ENCODE measurements at regions not wholly inside any gene's neighbourhood (a gene's known extent, or its start where the extent isn't known, plus 50 kb on each side); places are given as distances from the start of the nearest gene placed in this dataset.

- H3K4me3 ChIP-seq (ENCODE audit: low read depth, low read length), result no peak overlapping the region
- no peak for DNase-seq (ENCODE audit: low read depth)
- no peak for TF ChIP-seq CTCF (IDR thresholded peaks at IDR 0.05; ENCODE audit: low read depth, low read length, missing control alignments)
These were observed 433.6 kb upstream of the ZP4 start for GRCh38 chr1:238324211-238324864.

GRCh38 chr1:238323490-238323889, 432.8 kb upstream of the ZP4 start:
- TF ChIP-seq CTCF (IDR thresholded peaks at IDR 0.05; ENCODE audit: low read depth, low read length, missing control alignments), result no peak
- no peak for DNase-seq (ENCODE audit: low read depth)
- no peak overlapping the region for H3K4me3 ChIP-seq (ENCODE audit: low read depth, low read length)

- TF ChIP-seq CTCF (IDR thresholded peaks at IDR 0.05; ENCODE audit: low read depth, low read length, missing control alignments), result no peak
- H3K4me3 ChIP-seq (ENCODE audit: low read depth, low read length), result no peak overlapping the region
These were observed 429.2 kb upstream of the ZP4 start for GRCh38 chr1:238319957-238320356.

GRCh38 chr1:238318294-238319110, 427.8 kb upstream of the ZP4 start:
- no peak overlapping the region for H3K4me3 ChIP-seq (ENCODE audit: low read depth, low read length)
- no peak for TF ChIP-seq CTCF (IDR thresholded peaks at IDR 0.05; ENCODE audit: low read depth, low read length, missing control alignments)
- DNase-seq (ENCODE audit: low read depth), result no peak

More at GRCh38 chr1:238319957-238320356, 429.2 kb upstream of the ZP4 start:
- no peak for DNase-seq (ENCODE audit: low read depth)

- no peak for TF ChIP-seq CTCF (IDR thresholded peaks at IDR 0.05; ENCODE audit: low read depth, low read length, missing control alignments)
- no peak overlapping the region for H3K4me3 ChIP-seq (ENCODE audit: low read depth, low read length)
- DNase-seq (ENCODE audit: low read depth), result no peak
These were observed 422.2 kb upstream of the ZP4 start for GRCh38 chr1:238312969-238313368.

GRCh38 chr1:238306411-238306810, 415.7 kb upstream of the ZP4 start:
- DNase-seq (ENCODE audit: low read depth), result no peak
- no peak overlapping the region for H3K4me3 ChIP-seq (ENCODE audit: low read depth, low read length)
- TF ChIP-seq CTCF (IDR thresholded peaks at IDR 0.05; ENCODE audit: low read depth, low read length, missing control alignments), result no peak
